ENCODE measurements at regions not wholly inside any gene's neighbourhood (a gene's known extent, or its start where the extent isn't known, plus 50 kb on each side); places are given as distances from the start of the nearest gene placed in this dataset.

DNA sequence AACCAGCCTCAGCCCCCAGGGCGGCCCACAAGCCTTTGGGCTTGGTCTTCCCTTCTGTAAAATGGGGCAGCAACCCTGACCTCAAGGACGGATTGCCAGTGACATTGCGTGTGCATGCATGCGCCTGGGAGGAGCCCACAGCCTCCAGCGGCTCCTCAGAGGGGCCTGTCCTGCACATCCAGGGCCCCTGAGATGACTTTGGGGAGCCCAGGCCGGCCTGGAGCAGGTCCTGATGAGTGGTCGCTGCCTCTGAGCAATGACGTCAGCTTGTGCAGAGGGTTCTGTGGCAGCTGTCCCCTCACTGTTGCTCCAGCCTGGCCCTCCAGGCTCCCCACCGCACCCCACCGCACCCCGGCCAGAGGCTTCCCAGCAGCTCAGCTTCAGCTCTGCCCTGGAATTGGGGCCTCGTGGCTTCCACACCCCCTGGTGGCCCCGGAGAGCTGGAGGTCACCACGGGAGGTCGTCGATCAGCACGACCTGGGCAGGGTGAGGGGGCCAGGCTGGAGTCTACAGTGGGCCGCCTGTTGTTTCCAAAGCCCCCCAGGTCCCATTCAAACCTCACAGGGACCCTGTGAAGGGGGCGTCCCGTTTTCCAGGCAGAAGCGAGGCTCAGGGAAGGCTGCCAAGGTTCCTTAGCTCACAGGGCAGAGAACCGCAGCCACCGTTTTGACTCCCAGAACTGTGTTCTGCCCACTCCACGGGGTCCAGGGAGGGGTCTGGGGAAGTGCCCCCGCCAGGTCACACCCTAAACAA lies 341.8 kb downstream of the SEC14L1 start:
- CTCF ChIA-PET (ENCODE audit: partially characterized antibody), result interaction anchor here (1.0 to 2.7 kb wide), 9 partner anchors 10 to 152 kb away, joined by 3 to 12 read pairs (median 3); no protein-coding TSS in a partner anchor
- no peak for FAIRE-seq
- H3K4me2 ChIP-seq (ENCODE audit: insufficient read depth in 1 of 2, low read depth in 2 of 2, low read length in 2 of 2), result no peak overlapping the region

More for the DNA sequence above, 341.8 kb downstream of the SEC14L1 start:
- Histone ChIP-seq H2BK5ac (ENCODE audit: low read depth, low read length) (no peak overlapping the region), H2BK120ac (replicated peaks; ENCODE audit: low read depth, low read length) (no peak overlapping the region), H3K9me3 (ENCODE audit: insufficient read depth in 2 of 2, low read depth in 1 of 2, low read length in 1 of 2) (no peaks in the 10 kb centered on the region; a peak in 1 of 4 replicates), H3K18ac (ENCODE audit: extremely low read depth, low read length) (no peak overlapping the region), H3K27me3 (replicated peaks in 1 of 4; ENCODE audit: control insufficient read depth in 3 of 4, extremely low read depth in 1 of 4, insufficient read depth in 3 of 4, low read length in 3 of 4) (no peaks in the 10 kb centered on the region), H2BK20ac (ENCODE audit: low read length) (0 out of 2 replicates have a peak overlapping the region, but pooled peaks have one; percentile 80), H4K5ac (ENCODE audit: insufficient read length, low read depth, low read length) (no peak overlapping the region), H2BK12ac (ENCODE audit: low read depth, low read length) (no peak overlapping the region), H3K36me3 (ENCODE audit: control insufficient read depth in 2 of 4, insufficient read depth in 4 of 4, low read length in 3 of 4) (peaks cover 8 to 30% (median 16%) of the 10 kb centered on the region in 4 experiments; a peak in 6 of 8 replicates), H3K4ac (replicated peaks; ENCODE audit: insufficient read length, low read depth, low read length) (no peak overlapping the region), H3K23me2 (ENCODE audit: low read depth, low read length) (peaks cover 18% of the 10 kb centered on the region; the same call in 1 of the 2 replicates), H3K14ac (ENCODE audit: insufficient read length) (no peak overlapping the region), H3K23ac (ENCODE audit: insufficient read length) (no peak overlapping the region), H3K4me3 (ENCODE audit: extremely low read depth in 1 of 4, insufficient read depth in 2 of 4, low read depth in 3 of 4, low read length in 4 of 4) (no peak overlapping the region), H3K56ac (replicated peaks; ENCODE audit: insufficient read length, low read depth, low read length) (no peak overlapping the region), H3K4me1 (replicated peaks in 1 of 4; ENCODE audit: control insufficient read depth in 3 of 4, insufficient read depth in 4 of 4, low read length in 3 of 4) (peaks cover 8 to 28% (median 22%) of the 10 kb centered on the region in 4 experiments), H2BK15ac (ENCODE audit: low read length) (no peak overlapping the region), H3K9ac (replicated peaks in 1 of 4; ENCODE audit: extremely low read depth in 1 of 4, low read depth in 3 of 4, low read length in 3 of 4) (no peak overlapping the region), H2AFZ (ENCODE audit: low read length) (no peak overlapping the region), H4K91ac (replicated peaks; ENCODE audit: insufficient read length, low read length) (no peak overlapping the region), H4K20me1 (replicated peaks in 1 of 2; ENCODE audit: control insufficient read depth in 1 of 2, insufficient read depth in 2 of 2, low read length in 2 of 2) (peaks cover 1 to 24% of the 10 kb centered on the region in 2 experiments), H2AK5ac (ENCODE audit: low read depth, low read length) (no peak overlapping the region), H3K27ac (ENCODE audit: low read depth, low read length) (no peak overlapping the region), H3K79me1 (ENCODE audit: low read depth, low read length) (peaks cover 20% of the 10 kb centered on the region), H4K8ac (ENCODE audit: extremely low read depth, insufficient read depth, low read length) (no peak overlapping the region), H3K79me2 (ENCODE audit: control insufficient read depth in 1 of 2, insufficient read depth in 2 of 2, low read length in 2 of 2) (peaks cover 7 to 77% of the 10 kb centered on the region in 2 experiments; a peak in 3 of 4 replicates)
- no peak for DNase-seq (ENCODE audit: low read depth in 1 of 2, low spot score in 2 of 2)
- WGBS, 2 experiments (ENCODE audit: extremely low coverage in 1 of 2, insufficient coverage in 1 of 2, insufficient read length in 1 of 2, insufficient replicate concordance in 2 of 2, low coverage in 1 of 2, low lambda C conversion rate in 2 of 2, missing lambda C conversion rate in 1 of 2), result 90% methylated on average over 22 of the region's 25 CpGs; no CpG with 5 or more reads in 1 of the 2 experiments
- TF ChIP-seq HDAC6 (IDR thresholded peaks at IDR 0.05; ENCODE audit: low read depth, low read length) (no peak), TCF12 (IDR thresholded peaks at IDR 0.05; ENCODE audit: low read depth, low read length) (no peak), SAP30 (IDR thresholded peaks at IDR 0.05; ENCODE audit: insufficient read depth, insufficient replicate concordance, low read length) (no peak), FOSL1 (IDR thresholded peaks at IDR 0.05; ENCODE audit: insufficient read depth, low read depth, low read length) (no peak), RAD21 (IDR thresholded peaks at IDR 0.05 in 1 of 2, conservative IDR thresholded peaks at IDR 0.05 in 1 of 2; ENCODE audit: low read depth in 2 of 2, low read length in 2 of 2) (no peak)
- POLR2A ChIA-PET (ENCODE audit: partially characterized antibody), result interaction anchor here (1.2 to 2.3 kb wide), 2 partner anchors 31 to 33 kb away, joined by 3 to 6 read pairs; no protein-coding TSS in a partner anchor
